H9 (cell line): ENCODE measurements at regions not wholly inside any gene's neighbourhood (a gene's known extent, or its start where the extent isn't known, plus 50 kb on each side); places are given as distances from the start of the nearest gene placed in this dataset.

ENCODE experiments used
- DNase-seq: peaks from one replicate; pipeline ENCODE4 v3.0.0-alpha.2; 2017
- H2AFZ ChIP-seq: one replicate; pipeline ENCODE4 v1.6.1; 2013; ENCODE audit warnings: mild to moderate bottlenecking, low read length, control low read depth, moderate library complexity
- H2AK5ac ChIP-seq: 2 replicates; pipeline ENCODE4 v1.6.1; 2013; ENCODE audit warnings: low read length, control low read depth, mixed read lengths; ENCODE audit not compliant: insufficient read length
- H2BK120ac ChIP-seq: one replicate; pipeline ENCODE4 v1.6.1; 2013; ENCODE audit warnings: low read depth, mild to moderate bottlenecking, low read length, control low read depth, inconsistent platforms; ENCODE audit not compliant: poor library complexity, severe bottlenecking
- H2BK12ac ChIP-seq: 2 replicates; pipeline ENCODE4 v1.6.1; 2013; ENCODE audit warnings: low read length, control low read depth, mixed read lengths, low read depth; ENCODE audit not compliant: insufficient read length
- H2BK15ac ChIP-seq: 2 replicates; pipeline ENCODE4 v1.6.1; 2013; ENCODE audit warnings: low read depth, low read length, control low read depth
- H2BK20ac ChIP-seq: one replicate; pipeline ENCODE4 v1.6.1; 2013; ENCODE audit warnings: low read depth, mild to moderate bottlenecking, low read length, control low read depth, inconsistent platforms; ENCODE audit not compliant: poor library complexity, severe bottlenecking
- H2BK5ac ChIP-seq: 2 replicates; pipeline ENCODE4 v1.6.1; 2013; ENCODE audit warnings: low read length, control low read depth, mixed read lengths; ENCODE audit not compliant: insufficient read length
- H3K14ac ChIP-seq: 2 replicates; pipeline ENCODE4 v1.6.1; 2013; ENCODE audit warnings: low read length, control low read depth; ENCODE audit not compliant: insufficient read depth
- H3K18ac ChIP-seq: 2 replicates; pipeline ENCODE4 v1.6.1; 2013; ENCODE audit warnings: low read depth, mild to moderate bottlenecking, mixed read lengths, low read length, control low read depth; ENCODE audit not compliant: insufficient read length
- H3K23ac ChIP-seq: 2 replicates; pipeline ENCODE4 v1.6.1; 2013; ENCODE audit warnings: low read length, control low read depth, mixed read lengths, low read depth; ENCODE audit not compliant: insufficient read length
- H3K23me2 ChIP-seq: 2 replicates; pipeline ENCODE4 v1.6.1; 2013; ENCODE audit warnings: low read depth, mild to moderate bottlenecking, mixed read lengths, low read length, control low read depth; ENCODE audit not compliant: insufficient read length, poor library complexity, severe bottlenecking
- H3K27ac ChIP-seq: 2 replicates; pipeline ENCODE4 v1.5.1; 2013; ENCODE audit warnings: low read length, control low read depth, mixed read lengths, low read depth; ENCODE audit not compliant: insufficient read length
- H3K27me3 ChIP-seq: 2 replicates; pipeline ENCODE4 v1.6.1; 2013; ENCODE audit warnings: low read length, control low read depth, inconsistent platforms; ENCODE audit not compliant: insufficient read depth
- H3K4ac ChIP-seq: 2 replicates; pipeline ENCODE4 v1.6.1; 2013; ENCODE audit warnings: low read depth, mild to moderate bottlenecking, control low read depth, inconsistent platforms, low read length, moderate library complexity
- H3K4me1 ChIP-seq: 2 replicates; pipeline ENCODE4 v1.6.1; 2013; ENCODE audit warnings: low read length, control low read depth, inconsistent platforms; ENCODE audit not compliant: insufficient read depth
- H3K4me2 ChIP-seq: 2 replicates; pipeline ENCODE4 v1.6.1; 2013; ENCODE audit warnings: low read length, control low read depth, mixed read lengths; ENCODE audit not compliant: insufficient read length, insufficient read depth
- H3K56ac ChIP-seq: 2 replicates; pipeline ENCODE4 v1.6.1; 2013; ENCODE audit warnings: low read depth, mild to moderate bottlenecking, mixed read lengths, low read length, control low read depth; ENCODE audit not compliant: insufficient read length
- H3K79me1 ChIP-seq: 2 replicates; pipeline ENCODE4 v1.6.1; 2013; ENCODE audit warnings: low read depth, mild to moderate bottlenecking, moderate library complexity, low read length, control low read depth, inconsistent platforms; ENCODE audit not compliant: insufficient read depth, poor library complexity, severe bottlenecking
- H3K79me2 ChIP-seq: 2 replicates; pipeline ENCODE4 v1.6.1; 2013; ENCODE audit warnings: low read length, control low read depth, inconsistent platforms; ENCODE audit not compliant: insufficient read depth
- H3K9ac ChIP-seq: 2 replicates; pipeline ENCODE4 v1.6.1; 2013; ENCODE audit warnings: low read length, control low read depth, mixed read lengths; ENCODE audit not compliant: insufficient read length; ENCODE audit errors: extremely low read depth
- H3K9me3 ChIP-seq: one replicate; pipeline ENCODE4 v1.6.1; 2013; ENCODE audit warnings: low read depth, low read length, inconsistent platforms; ENCODE audit not compliant: control insufficient read depth
- H3T11ph ChIP-seq: one replicate; pipeline ENCODE4 v1.6.1; 2013; ENCODE audit warnings: mild to moderate bottlenecking, low read length, control low read depth, inconsistent platforms
- H4K20me1 ChIP-seq: one replicate; pipeline ENCODE4 v1.6.1; 2013; ENCODE audit not compliant: control insufficient read depth, insufficient read length, insufficient read depth
- H4K5ac ChIP-seq: 2 replicates; pipeline ENCODE4 v1.6.1; 2013; ENCODE audit warnings: low read depth, mild to moderate bottlenecking, mixed read lengths, low read length, control low read depth; ENCODE audit not compliant: insufficient read length
- H4K8ac ChIP-seq: replicated peaks from 2 replicates; pipeline ENCODE4 v1.6.1; 2013; ENCODE audit warnings: low read length, control low read depth, mixed read lengths, low read depth; ENCODE audit not compliant: insufficient read length
- H4K91ac ChIP-seq: 2 replicates; pipeline ENCODE4 v1.6.1; 2013; ENCODE audit warnings: low read depth, mild to moderate bottlenecking, moderate library complexity, mixed read lengths, low read length, control low read depth; ENCODE audit not compliant: insufficient read length
- H3K27ac Mint-ChIP-seq, 3 experiments: 2 replicates in 2 of 3; 3 replicates in 1 of 3; pipeline ENCODE4 v1.8.0; 2020 to 2021; ENCODE audit warnings: mixed read lengths in 3 of 3, mild to moderate bottlenecking in 1 of 3, moderate library complexity in 1 of 3
- H3K27me3 Mint-ChIP-seq: 2 replicates; pipeline ENCODE4 v1.8.0; 2021; ENCODE audit warnings: low read depth, mild to moderate bottlenecking, moderate library complexity, mixed read lengths
- H3K36me3 Mint-ChIP-seq, 3 experiments: 2 replicates in 2 of 3; 3 replicates in 1 of 3; pipeline ENCODE4 v1.8.0; 2020 to 2021; ENCODE audit warnings: low read depth in 3 of 3, mixed read lengths in 3 of 3; ENCODE audit not compliant: insufficient read depth in 1 of 3
- H3K4me1 Mint-ChIP-seq, 2 experiments: 2 replicates each; pipeline ENCODE4 v1.8.0; 2020; ENCODE audit warnings: mixed read lengths in 2 of 2
- H3K4me3 Mint-ChIP-seq, 2 experiments: 2 replicates in 1 of 2; 3 replicates in 1 of 2; pipeline ENCODE4 v1.8.0; 2020 to 2021; ENCODE audit warnings: mild to moderate bottlenecking in 2 of 2, mixed read lengths in 2 of 2, moderate library complexity in 1 of 2
- H3K9me3 Mint-ChIP-seq, 2 experiments: 2 replicates in 1 of 2; 3 replicates in 1 of 2; pipeline ENCODE4 v1.8.0; 2020; ENCODE audit warnings: mild to moderate bottlenecking in 2 of 2, mixed read lengths in 2 of 2, moderate library complexity in 1 of 2
- WGBS: extraction: QIAGEN DNeasy Blood & Tissue Kit; methylation state at CpG from one replicate; pipeline ENCODE4 v1.1.7; 2013; ENCODE audit warnings: missing lambda C conversion rate, low lambda C conversion rate, mixed read lengths; ENCODE audit not compliant: insufficient read length; ENCODE audit errors: extremely low coverage; 5-methylcytosine and 5-hydroxymethylcytosine counted together
- TF ChIP-seq, protein P1 (sequence below): fragments of 200-600 bp; sonication (generic); conservative IDR thresholded peaks from 3 replicates; pipeline ENCODE4 v1.8.0; 2021; ENCODE audit warnings: antibody characterized with exemption, mild to moderate bottlenecking

DNA sequence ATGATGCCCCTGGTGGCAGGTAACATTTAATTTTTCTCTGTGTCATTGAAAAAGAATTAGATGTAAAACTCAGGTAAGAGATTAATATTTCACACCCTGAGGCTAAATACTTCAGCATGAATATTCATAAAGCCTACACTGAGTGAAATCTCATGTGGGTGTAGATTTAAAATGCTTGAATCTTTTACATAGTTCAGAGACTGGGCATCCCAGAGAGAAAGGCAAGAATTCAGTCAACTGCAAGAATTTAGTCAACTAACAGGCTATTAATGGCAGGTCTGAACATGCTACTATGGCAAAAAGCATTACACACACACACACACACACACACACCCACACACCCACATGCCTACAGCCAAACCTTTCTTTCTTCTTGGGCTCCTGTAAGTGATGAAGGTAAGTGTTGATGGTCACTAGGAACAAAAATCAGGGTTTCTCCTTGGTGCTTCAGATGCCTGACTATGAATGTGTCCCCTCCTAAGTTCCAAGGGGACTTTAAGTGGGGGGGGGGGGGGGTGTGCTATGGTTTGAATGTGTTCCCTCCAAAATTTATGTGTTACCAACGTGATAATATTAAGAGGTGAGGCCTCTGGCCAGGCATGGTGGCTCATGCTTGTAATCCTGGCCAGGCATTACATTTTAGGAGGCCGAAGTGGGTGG lies 63.7 kb upstream of the PSMD7 start:
- DNase-seq = no peak
- H3K9me3 Mint-ChIP-seq = no peaks in the 10 kb centered on the region
- no peak overlapping the region for H4K91ac ChIP-seq
- no peak overlapping the region for H3K9ac ChIP-seq
- H3K79me1 ChIP-seq = no peaks in the 10 kb centered on the region
- no peak overlapping the region for H3T11ph ChIP-seq
- H3K27ac ChIP-seq = no peak overlapping the region
- H3K27me3 ChIP-seq = no peaks in the 10 kb centered on the region
- H4K5ac ChIP-seq = no peak overlapping the region
- no CpG with 5 or more reads among the region's 2 CpGs for WGBS
- no peak overlapping the region for H4K8ac ChIP-seq
- H3K4me1 ChIP-seq = no peaks in the 10 kb centered on the region
- TF ChIP-seq, protein P1, sequence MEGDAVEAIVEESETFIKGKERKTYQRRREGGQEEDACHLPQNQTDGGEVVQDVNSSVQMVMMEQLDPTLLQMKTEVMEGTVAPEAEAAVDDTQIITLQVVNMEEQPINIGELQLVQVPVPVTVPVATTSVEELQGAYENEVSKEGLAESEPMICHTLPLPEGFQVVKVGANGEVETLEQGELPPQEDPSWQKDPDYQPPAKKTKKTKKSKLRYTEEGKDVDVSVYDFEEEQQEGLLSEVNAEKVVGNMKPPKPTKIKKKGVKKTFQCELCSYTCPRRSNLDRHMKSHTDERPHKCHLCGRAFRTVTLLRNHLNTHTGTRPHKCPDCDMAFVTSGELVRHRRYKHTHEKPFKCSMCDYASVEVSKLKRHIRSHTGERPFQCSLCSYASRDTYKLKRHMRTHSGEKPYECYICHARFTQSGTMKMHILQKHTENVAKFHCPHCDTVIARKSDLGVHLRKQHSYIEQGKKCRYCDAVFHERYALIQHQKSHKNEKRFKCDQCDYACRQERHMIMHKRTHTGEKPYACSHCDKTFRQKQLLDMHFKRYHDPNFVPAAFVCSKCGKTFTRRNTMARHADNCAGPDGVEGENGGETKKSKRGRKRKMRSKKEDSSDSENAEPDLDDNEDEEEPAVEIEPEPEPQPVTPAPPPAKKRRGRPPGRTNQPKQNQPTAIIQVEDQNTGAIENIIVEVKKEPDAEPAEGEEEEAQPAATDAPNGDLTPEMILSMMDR = no peak
- no peak overlapping the region for H2BK15ac ChIP-seq
- no peak overlapping the region for H2AFZ ChIP-seq
- no peaks in the 10 kb centered on the region for H3K9me3 ChIP-seq
- no peaks in the 10 kb centered on the region for H3K23me2 ChIP-seq
- H3K4me2 ChIP-seq = no peak overlapping the region
- H2AK5ac ChIP-seq = no peak overlapping the region
- H3K27me3 Mint-ChIP-seq = no peaks in the 10 kb centered on the region
- H2BK12ac ChIP-seq = no peak overlapping the region
- no peak overlapping the region for H3K4me3 Mint-ChIP-seq
- H3K4ac ChIP-seq = no peak overlapping the region
- no peak overlapping the region for H2BK20ac ChIP-seq
- no peak overlapping the region for H2BK120ac ChIP-seq
- no peak overlapping the region for H3K23ac ChIP-seq
- H3K4me1 Mint-ChIP-seq = no peaks in the 10 kb centered on the region
- no peak overlapping the region for H3K18ac ChIP-seq
- no peak overlapping the region for H3K14ac ChIP-seq
- H2BK5ac ChIP-seq = no peak overlapping the region
- no peaks in the 10 kb centered on the region for H3K79me2 ChIP-seq
- no peaks in the 10 kb centered on the region for H3K36me3 Mint-ChIP-seq
- no peak overlapping the region for H3K27ac Mint-ChIP-seq
- H4K20me1 ChIP-seq = no peaks in the 10 kb centered on the region
- H3K56ac ChIP-seq = no peak overlapping the region
